ENCODE measurements at regions not wholly inside any gene's neighbourhood (a gene's known extent, or its start where the extent isn't known, plus 50 kb on each side); places are given as distances from the start of the nearest gene placed in this dataset.

DNA sequence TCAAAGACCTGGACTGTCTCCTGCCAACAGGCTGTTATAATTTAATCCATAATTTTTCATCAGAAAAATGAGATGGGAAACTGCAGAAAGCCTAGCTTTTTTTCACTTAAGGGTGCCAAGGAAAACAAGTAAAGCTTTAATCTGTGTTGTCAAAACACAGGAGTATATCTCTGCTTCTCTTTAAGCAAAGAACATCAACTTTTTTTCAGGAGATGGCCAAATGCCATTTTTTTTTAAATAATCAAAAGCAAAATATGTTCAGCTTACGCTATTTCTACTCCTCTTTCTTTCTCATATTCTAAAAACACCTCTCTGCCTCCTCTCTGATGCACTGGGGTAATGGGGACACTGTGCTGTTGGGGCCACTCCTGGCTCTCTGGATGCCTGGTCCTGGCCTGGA lies 73.1 kb upstream of the NXPH2 start:
- H3K4me3 ChIP-seq: no peak overlapping the region
- no peaks in the 10 kb centered on the region for H3K27me3 ChIP-seq (ENCODE audit: control insufficient read depth in 3 of 3, insufficient read depth in 3 of 3, low read length in 2 of 3)
- no peak for DNase-seq
- H3K9me3 ChIP-seq (ENCODE audit: control insufficient read depth in 4 of 4, insufficient read depth in 3 of 4, low read length in 3 of 4): no peaks in the 10 kb centered on the region
- no peak overlapping the region for H3K27ac ChIP-seq (ENCODE audit: low read depth in 1 of 2, low read length in 1 of 2)
- no peaks in the 10 kb centered on the region for H3K36me3 ChIP-seq (ENCODE audit: control insufficient read depth in 4 of 4, insufficient read depth in 4 of 4, low read length in 4 of 4)
- no peak for ATAC-seq (ENCODE audit: insufficient read depth, low FRiP score)
- TF ChIP-seq, protein P1, sequence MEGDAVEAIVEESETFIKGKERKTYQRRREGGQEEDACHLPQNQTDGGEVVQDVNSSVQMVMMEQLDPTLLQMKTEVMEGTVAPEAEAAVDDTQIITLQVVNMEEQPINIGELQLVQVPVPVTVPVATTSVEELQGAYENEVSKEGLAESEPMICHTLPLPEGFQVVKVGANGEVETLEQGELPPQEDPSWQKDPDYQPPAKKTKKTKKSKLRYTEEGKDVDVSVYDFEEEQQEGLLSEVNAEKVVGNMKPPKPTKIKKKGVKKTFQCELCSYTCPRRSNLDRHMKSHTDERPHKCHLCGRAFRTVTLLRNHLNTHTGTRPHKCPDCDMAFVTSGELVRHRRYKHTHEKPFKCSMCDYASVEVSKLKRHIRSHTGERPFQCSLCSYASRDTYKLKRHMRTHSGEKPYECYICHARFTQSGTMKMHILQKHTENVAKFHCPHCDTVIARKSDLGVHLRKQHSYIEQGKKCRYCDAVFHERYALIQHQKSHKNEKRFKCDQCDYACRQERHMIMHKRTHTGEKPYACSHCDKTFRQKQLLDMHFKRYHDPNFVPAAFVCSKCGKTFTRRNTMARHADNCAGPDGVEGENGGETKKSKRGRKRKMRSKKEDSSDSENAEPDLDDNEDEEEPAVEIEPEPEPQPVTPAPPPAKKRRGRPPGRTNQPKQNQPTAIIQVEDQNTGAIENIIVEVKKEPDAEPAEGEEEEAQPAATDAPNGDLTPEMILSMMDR (IDR thresholded peaks at IDR 0.05; ENCODE audit: control extremely low read depth, extremely low read depth): no peak
- WGBS, 2 donors: 68 to 88% methylated on average over 1 of the region's 1 CpG
- H3K9ac ChIP-seq (ENCODE audit: insufficient read depth in 1 of 2, low read length in 2 of 2): no peak overlapping the region
- no peaks in the 10 kb centered on the region for H3K4me1 ChIP-seq (ENCODE audit: control insufficient read depth in 5 of 5, insufficient read depth in 5 of 5, low read length in 5 of 5)

DNA sequence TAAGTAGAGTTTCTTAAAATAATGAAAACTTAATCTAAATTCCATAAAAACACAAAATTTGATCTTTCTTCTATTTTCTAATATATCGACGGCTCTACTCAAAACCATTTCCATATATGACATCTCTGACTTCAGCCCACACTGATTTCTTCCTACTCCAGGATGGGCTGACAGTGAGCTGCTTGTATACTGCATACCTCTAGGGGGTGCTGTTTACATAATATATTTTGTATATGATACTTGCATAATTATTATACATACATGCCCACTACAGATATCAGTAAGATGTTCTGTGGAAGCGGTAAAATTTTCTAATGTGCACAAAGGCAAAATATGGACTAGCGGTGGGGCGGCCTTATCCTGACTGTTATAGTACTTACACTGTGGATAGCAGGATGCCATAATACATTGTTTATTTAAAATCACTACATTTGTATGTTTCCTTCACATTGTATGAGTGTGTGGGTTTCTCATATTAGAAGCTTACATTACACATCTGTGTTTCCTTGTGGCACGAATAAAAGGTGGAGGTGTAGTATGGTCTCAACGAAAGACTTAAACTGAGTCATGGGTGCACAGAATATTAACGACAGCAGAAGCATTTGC lies 66.1 kb upstream of the NXPH2 start:
- H3K9ac ChIP-seq (ENCODE audit: insufficient read depth in 1 of 2, low read length in 2 of 2): no peak overlapping the region
- TF ChIP-seq, protein P1 (IDR thresholded peaks at IDR 0.05; ENCODE audit: control extremely low read depth, extremely low read depth): peak; percentile 3
- H3K27me3 ChIP-seq (ENCODE audit: control insufficient read depth in 3 of 3, insufficient read depth in 3 of 3, low read length in 2 of 3): no peaks in the 10 kb centered on the region
- DNase-seq: peak in 2 of 3 donors; percentile 30 to 46
- no peak overlapping the region for H3K4me3 ChIP-seq
- 64 to 67% methylated on average over 8 of the region's 8 CpGs for WGBS, 2 donors
- H3K4me1 ChIP-seq (ENCODE audit: control insufficient read depth in 5 of 5, insufficient read depth in 5 of 5, low read length in 5 of 5): no peaks in the 10 kb centered on the region
- H3K27ac ChIP-seq (ENCODE audit: low read depth in 1 of 2, low read length in 1 of 2): no peak overlapping the region
- H3K9me3 ChIP-seq (ENCODE audit: control insufficient read depth in 4 of 4, insufficient read depth in 3 of 4, low read length in 3 of 4): no peaks in the 10 kb centered on the region
- H3K36me3 ChIP-seq (ENCODE audit: control insufficient read depth in 4 of 4, insufficient read depth in 4 of 4, low read length in 4 of 4): no peaks in the 10 kb centered on the region
- ATAC-seq (ENCODE audit: insufficient read depth, low FRiP score): no peak

DNA sequence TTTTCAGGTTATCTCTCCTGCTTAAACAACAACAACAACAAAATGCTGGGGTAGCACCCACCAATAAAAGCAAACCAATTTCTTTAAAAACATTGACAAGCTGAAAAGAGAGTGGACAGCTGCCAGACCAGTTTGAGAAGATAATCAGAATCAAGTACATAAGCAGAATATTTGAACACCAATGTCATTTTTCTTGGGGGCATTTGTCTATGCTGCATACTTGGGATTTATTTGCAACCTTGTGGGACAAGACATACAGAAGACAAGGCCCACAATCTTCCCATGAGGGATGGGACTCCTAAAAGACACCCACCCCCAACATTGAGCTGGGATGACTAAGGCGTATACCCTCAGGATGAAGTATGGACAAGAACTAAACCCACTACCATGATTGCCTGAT lies 62.2 kb upstream of the NXPH2 start:
- H3K9me3 ChIP-seq (ENCODE audit: control insufficient read depth in 4 of 4, insufficient read depth in 3 of 4, low read length in 3 of 4): no peaks in the 10 kb centered on the region
- no peak overlapping the region for H3K9ac ChIP-seq (ENCODE audit: insufficient read depth in 1 of 2, low read length in 2 of 2)
- H3K27ac ChIP-seq (ENCODE audit: low read depth in 1 of 2, low read length in 1 of 2): no peak overlapping the region
- DNase-seq: no peak
- no peaks in the 10 kb centered on the region for H3K36me3 ChIP-seq (ENCODE audit: control insufficient read depth in 4 of 4, insufficient read depth in 4 of 4, low read length in 4 of 4)
- 82 to 93% methylated on average over 1 of the region's 1 CpG for WGBS, 2 donors
- no peak overlapping the region for H3K4me3 ChIP-seq
- H3K27me3 ChIP-seq (ENCODE audit: control insufficient read depth in 3 of 3, insufficient read depth in 3 of 3, low read length in 2 of 3): no peaks in the 10 kb centered on the region
- TF ChIP-seq, protein P1 (IDR thresholded peaks at IDR 0.05; ENCODE audit: control extremely low read depth, extremely low read depth): no peak
- no peaks in the 10 kb centered on the region for H3K4me1 ChIP-seq (ENCODE audit: control insufficient read depth in 5 of 5, insufficient read depth in 5 of 5, low read length in 5 of 5)
- no peak for ATAC-seq (ENCODE audit: insufficient read depth, low FRiP score)

DNA sequence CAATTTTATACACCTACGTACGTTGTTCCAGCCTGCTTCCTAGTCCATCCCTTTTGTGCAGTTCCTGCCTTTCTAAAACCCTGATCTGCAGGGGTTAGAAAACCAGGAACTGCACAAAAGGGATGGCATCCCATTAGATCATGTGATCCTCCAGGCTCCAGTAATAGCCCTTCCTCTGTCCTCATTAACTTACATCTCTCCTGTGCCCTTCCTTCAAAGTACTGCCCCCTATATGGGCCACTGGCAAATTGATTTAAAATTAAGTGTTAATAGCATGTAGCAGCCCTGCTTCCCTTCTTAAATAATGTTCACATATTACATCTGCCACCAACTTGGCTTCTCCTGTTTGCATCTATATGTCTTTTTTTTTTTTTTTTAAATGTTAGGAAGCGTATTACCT lies 61.3 kb upstream of the NXPH2 start:
- no peaks in the 10 kb centered on the region for H3K9me3 ChIP-seq (ENCODE audit: control insufficient read depth in 4 of 4, insufficient read depth in 3 of 4, low read length in 3 of 4)
- DNase-seq: no peak
- ATAC-seq (ENCODE audit: insufficient read depth, low FRiP score): no peak
- no peaks in the 10 kb centered on the region for H3K4me1 ChIP-seq (ENCODE audit: control insufficient read depth in 5 of 5, insufficient read depth in 5 of 5, low read length in 5 of 5)
- H3K9ac ChIP-seq (ENCODE audit: insufficient read depth in 1 of 2, low read length in 2 of 2): no peak overlapping the region
- H3K27ac ChIP-seq (ENCODE audit: low read depth in 1 of 2, low read length in 1 of 2): no peak overlapping the region
- WGBS, 2 donors: 86 to 95% methylated on average over 3 of the region's 3 CpGs
- no peak overlapping the region for H3K4me3 ChIP-seq
- TF ChIP-seq, protein P1 (IDR thresholded peaks at IDR 0.05; ENCODE audit: control extremely low read depth, extremely low read depth): no peak
- H3K36me3 ChIP-seq (ENCODE audit: control insufficient read depth in 4 of 4, insufficient read depth in 4 of 4, low read length in 4 of 4): no peaks in the 10 kb centered on the region
- H3K27me3 ChIP-seq (ENCODE audit: control insufficient read depth in 3 of 3, insufficient read depth in 3 of 3, low read length in 2 of 3): no peaks in the 10 kb centered on the region

Data from lung (tissue), 11 donors.